Gastrocnemius medialis (tissue), 4 donors: ENCODE measurements at regions not wholly inside any gene's neighbourhood (a gene's known extent, or its start where the extent isn't known, plus 50 kb on each side); places are given as distances from the start of the nearest gene placed in this dataset.

Experiments
- CTCF ChIP-seq, 5 experiments: fragments of 450-650 bp in 3 of 5; fragments of 200-600 bp in 2 of 5; sonication (generic) in 2 of 5; IDR thresholded peaks in 4 of 5; conservative IDR thresholded peaks in 1 of 5; 1 replicate in 4 of 5; 2 replicates in 1 of 5; pipeline ENCODE4 v1.5.1; 2016 to 2019; ENCODE audit warnings: antibody characterized with exemption in 5 of 5, mild to moderate bottlenecking in 3 of 5, moderate library complexity in 3 of 5
- POLR2A ChIP-seq, 2 donors: fragments of 450-650 bp; IDR thresholded peaks; one replicate each; pipeline ENCODE4 v1.6.1; 2017; ENCODE audit warnings: antibody characterized with exemption in 2 of 2, mild to moderate bottlenecking in 2 of 2, moderate library complexity in 2 of 2

GRCh38 chr17:73924909-73925186 lies 278.6 kb upstream of the RPL38 start:
- TF ChIP-seq CTCF (IDR thresholded peaks at IDR 0.05 in 4 of 5, conservative IDR thresholded peaks at IDR 0.05 in 1 of 5) (no peak), POLR2A (IDR thresholded peaks at IDR 0.05) (no peak)
